Sciatic nerve (tissue), 2 donors: ENCODE measurements at regions not wholly inside any gene's neighbourhood (a gene's known extent, or its start where the extent isn't known, plus 50 kb on each side); places are given as distances from the start of the nearest gene placed in this dataset.
A peak's percentile ranks its signal among the peaks of the same experiment; 100 is the strongest.
"Not testable (repeated sequence)": the region's sequence is repeated elsewhere in the genome, so short reads cannot be mapped to it uniquely, and the experiment has no call there.

Source experiments
- ATAC-seq: fragments of 200-7000 bp; cut with Tn5 transposase; one replicate; pipeline ENCODE4 v1.9.1; 2020; ENCODE audit warnings: mild to moderate bottlenecking, moderate library complexity
- DNase-seq: peaks from one replicate; pipeline ENCODE4 v3.0.0-alpha.2; 2020; ENCODE audit warnings: low spot score
- intact Hi-C: fragments of 100-400 bp; cut with DNase I; formaldehyde crosslinking; loops from one replicate; pipeline ENCODE4 v1.14.2; 2022
- donor health status: DM: no; HTN: no; CAD: no.
- donor health status: DM: no; HTN: no; CAD: no.

DNA sequence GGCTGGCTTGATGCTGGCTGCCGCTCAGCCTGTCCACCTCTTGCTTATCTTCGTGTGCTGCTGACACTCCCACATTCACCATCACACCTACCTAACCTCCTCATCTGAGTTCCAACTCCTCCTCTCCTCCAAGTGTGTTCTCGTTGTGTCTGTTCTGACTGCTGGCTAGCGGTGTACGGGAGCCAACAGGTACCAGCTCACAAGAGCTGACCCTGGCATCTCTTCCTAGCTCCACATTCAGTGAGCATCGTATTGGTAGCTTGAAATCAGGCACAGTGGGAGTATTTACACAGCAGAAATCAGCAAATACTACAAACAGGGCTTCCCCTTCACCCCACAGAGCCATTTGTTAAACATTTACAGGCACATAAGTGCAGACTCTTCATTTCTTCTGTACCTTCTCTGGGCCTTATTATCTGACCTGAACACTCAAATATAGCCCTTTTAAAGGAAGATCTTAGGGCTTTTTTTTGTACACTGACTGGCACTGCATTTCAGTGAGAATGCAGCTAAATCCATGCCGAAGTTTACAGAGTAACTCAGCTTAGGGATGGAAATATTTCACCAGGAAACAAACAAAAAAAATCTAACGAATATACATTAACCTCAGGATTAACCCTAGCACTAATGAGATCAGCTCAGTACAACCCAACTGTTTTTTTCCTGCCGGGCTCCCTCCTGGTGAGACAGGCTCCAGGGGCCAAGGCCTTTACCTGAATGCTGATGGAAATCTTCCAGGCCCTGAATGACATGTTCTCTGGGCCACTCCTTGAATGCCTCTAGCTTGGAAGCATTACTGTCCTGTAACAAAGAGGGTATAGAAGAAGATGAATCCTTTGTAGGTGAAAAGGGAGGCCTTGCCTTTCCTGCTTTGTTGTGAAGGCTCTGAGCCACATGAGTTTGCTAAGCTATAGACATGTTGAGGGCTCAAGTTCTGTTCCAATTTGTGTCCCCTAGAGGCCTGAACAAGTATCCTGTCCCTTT lies 150.5 kb upstream of the LPP start:
- DNase-seq (no peak), ATAC-seq (no peak)
- intact Hi-C loops, result no loop called here

DNA sequence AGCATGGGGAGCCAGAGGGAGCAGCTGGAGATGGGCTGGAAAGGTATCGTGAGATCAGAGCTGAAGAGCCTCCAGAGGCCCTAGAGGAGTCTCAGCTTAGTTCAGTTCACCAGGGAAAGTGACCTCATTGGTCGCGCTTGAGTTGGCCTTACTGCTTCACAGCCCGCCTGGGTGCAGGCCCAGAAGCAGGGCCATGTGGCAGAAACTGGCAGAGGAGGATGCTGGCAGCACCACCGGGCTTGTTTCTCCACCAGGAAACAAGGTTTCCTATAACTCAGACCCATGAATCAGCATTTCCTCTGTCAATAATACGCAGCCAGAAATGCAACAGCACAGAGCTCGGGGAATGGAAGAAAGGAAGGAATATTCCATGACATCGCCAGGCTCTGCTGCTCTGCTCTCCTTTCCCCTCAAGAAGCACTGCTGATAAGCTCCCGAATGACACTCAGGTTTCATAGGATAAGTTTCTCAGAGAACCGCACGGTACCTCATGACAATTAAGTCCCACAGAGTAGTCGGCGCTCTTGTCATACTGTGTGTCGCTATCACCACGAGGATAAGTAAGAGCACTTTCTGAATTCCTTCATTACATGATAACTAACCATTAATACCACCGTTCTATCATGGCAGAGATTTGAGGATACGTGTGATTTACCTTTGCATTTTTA lies 147.1 kb upstream of the LPP start:
- ATAC-seq, result no peak
- no peak for DNase-seq
- intact Hi-C loops, result no loop called here

DNA sequence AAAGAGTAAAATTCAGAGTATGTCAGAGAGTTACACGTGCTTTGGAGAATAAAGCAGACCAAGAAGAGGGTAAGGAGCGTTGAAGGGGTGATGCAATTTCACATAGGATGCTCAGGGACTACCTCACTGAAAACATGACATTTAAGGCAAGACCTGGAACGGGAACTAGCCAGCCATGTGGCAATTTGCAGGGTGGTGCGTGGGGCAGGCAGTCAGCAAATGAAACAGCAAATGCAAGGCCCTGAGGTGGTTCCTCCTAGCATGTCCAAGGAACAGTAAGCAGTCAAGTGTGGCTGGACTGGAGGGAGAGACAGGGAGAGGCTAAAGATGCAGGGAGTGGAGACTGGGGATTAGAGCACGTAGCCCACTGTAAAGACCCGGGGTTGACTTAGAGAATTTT lies 146.1 kb upstream of the LPP start:
- no peak for ATAC-seq
- DNase-seq, result no peak
- intact Hi-C loops, result no loop called here

DNA sequence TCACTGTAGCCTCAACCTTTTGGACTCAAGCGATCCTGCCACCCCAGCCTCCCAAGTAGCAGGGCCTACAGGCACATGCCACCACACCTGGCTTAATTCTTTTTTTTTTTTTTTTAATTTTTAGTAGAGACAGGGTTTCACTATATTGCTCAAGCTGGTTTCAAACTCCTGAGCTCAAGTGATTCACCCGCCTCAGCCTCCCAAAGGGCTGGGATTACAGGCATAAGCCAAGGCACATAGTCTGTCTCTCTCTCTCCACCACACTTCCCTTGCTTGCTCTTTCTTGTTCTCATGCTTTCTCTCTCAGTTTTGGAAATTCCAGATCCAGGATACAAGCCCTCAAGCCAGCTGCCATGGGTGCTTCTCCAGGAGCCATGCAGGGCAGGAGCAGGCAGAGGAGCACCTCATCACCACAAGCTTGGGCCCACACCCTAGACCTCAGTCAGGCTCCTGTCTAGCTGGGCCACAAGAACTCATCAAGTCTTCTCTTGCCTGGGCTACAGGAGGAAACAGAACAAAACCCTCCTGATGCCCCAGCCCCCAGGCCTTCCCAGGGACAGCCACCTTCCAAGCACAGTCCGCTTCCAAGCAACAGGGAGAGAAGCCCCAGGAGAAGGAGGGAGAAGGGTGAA lies 145.3 kb upstream of the LPP start:
- DNase-seq (no peak), ATAC-seq (no peak)
- intact Hi-C loops, result no loop called here

DNA sequence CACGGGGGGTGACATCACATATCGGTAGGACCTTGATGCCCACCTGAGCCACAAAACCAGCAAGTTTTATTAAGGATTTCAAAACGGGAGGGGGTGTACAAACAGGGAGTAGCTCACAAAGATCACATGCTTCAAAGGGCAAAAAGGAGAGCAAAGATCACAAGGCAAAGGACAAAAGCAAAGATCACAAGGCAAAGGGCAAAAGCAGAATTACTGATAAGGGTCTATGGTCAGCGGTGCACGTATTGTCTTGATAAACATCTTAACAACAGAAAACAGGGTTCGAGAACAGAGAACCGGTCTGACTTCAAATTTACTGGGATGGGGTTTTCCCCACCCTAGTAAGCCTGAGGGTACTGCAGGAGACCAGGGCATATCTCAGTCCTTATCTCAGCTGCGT lies 143.5 kb upstream of the LPP start:
- intact Hi-C loops, result no loop called here
- no peak for ATAC-seq

DNA sequence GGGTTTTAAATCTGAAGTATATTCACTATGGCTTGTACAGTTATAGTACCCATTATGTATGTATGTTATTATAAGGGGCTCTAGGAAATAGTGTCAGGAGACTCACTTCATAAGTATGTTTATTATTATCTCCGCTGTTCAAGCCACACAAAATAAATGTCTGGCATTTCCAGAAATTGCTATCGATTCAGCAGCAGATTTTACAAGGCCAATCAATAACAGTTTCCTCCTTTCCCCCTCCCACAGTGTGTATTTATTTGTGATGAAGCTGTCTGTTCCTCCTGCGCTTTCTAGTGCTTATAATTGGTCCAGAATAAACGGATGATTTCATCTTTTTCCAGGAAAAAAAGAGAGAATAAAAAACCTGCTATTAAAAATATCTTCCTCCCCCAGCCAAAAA lies 134.2 kb upstream of the LPP start:
- ATAC-seq (peak; percentile 49), DNase-seq (no peak)
- intact Hi-C loops, result no loop called here

More for the DNA sequence above, 143.5 kb upstream of the LPP start:
- no peak for DNase-seq

DNA sequence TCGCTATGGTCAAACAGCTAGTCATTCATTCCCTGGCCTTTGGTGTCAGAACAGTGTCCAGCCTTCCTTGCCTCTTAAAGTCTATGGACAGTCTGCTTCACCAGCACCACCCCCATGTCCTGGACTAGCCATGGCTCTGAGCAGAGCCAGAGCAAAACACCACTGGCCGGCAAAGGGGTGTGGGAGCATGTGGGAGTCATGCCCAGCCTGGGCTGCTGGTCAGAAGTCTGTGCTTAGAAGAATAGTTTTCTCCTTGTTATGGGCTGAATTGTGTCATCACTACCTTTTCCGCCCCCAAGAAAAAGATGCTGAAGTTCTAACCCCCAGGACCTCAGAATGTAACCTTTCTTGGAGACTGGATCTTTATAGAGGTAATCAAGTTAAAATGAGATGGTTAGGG lies 132.9 kb upstream of the LPP start:
- intact Hi-C loops, result no loop called here
- ATAC-seq (peak; percentile 85), DNase-seq (no peak)

DNA sequence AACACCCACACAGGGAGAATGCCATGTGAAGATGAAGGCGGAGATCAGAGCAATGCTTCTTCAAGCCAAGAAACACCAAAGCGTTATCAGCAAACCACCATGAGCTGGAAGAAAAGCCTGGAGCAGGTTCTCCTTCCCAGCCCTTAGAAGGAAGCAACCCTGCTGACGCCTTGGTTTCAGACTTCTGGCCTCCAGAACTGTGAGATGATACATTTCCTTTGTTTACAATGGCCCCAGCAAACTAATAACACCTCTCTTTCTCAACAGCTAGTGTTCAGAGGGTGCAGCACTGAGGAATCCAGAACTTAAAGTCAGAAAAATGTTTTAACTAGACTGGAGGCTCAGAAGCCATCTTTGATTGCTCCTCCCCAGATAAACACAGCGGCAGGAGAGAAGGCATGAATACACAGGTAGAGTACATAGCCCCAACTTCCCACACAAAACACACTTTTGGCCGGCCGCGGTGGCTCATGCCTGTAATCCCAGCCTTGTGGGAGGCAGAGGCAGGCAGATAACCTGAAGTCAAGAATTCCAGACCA lies 132.4 kb upstream of the LPP start:
- DNase-seq (no peak), ATAC-seq (peak; percentile 89)
- intact Hi-C loops, result no loop called here

DNA sequence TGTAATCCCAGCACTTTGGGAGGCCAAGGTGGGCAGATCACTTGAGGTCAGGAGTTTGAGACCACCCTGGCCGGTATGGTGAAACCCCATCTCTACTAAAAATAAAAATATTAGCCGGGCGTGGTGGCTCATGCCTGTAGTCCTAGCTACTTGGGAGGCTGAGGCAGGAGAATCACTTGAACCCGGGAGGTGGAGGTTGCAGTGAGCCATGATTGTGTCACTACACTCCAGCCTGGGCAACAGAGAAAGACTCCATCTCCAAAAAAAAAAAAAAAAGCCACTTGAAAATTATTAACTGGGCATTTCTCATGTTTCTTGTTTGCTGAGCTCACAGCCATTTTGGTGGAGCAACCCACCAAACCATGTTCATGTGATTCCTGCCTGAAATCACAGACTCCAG lies 131.1 kb upstream of the LPP start:
- intact Hi-C loops, DNase-seq: not testable (repeated sequence)

DNA sequence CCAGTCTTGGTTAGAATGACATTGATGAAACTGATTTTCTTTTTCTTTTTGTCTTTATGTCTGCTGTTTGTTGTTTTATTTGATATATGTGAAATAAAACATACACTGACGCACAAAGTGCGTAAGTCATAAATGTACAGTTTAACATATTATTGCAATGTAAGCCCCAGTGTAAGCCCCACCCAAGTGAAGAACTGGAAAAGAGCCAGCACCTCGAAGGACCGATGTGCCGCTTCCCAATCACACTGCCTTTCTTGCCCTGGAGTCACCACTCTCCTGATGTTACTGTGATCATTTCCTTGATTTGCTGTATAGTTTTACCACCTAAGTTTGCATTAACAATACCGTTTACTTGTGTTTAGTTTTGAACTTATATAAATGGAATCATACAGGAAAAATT lies 128.4 kb upstream of the LPP start:
- intact Hi-C loops, result no loop called here
- ATAC-seq, result no peak
- DNase-seq, result no peak

More for the DNA sequence above, 131.1 kb upstream of the LPP start:
- not testable (repeated sequence) for ATAC-seq

DNA sequence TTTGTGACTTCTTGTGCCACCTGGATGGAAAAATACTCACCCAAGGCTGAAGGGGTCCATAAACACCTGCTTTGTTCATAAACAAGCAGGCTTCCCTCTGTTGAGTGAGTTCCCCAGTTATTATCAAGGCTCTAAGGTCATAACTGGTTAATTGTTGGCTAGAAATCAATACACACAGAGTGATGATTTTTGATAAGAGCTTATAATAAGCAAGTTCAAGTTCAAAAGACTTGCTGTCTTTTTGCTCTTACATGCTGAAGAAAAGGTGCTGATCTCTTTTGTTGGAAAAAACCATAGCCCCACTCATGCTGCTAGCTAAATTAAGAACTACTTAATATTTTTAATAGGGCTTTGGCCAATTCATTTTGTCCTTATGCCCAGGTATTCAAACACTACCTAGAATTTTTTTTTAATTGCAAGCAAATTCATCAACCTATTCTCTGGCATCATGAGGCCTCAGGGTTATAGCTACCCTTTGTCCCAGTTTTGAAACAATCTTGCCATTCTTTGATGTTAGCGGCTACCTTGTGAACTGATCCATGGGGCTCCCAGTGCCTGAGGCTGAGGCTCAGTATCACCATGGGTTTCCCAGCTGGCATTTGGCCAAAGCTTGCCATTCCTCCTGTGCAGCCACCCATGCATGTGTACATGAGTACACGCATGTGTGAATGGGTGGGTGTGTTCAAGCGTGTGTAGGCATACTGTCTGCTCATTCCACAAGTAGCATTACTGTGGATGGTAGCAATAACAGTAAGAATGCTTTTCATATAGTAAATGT lies 127.6 kb upstream of the LPP start:
- DNase-seq (no peak), ATAC-seq (no peak)
- intact Hi-C loops, result no loop called here

DNA sequence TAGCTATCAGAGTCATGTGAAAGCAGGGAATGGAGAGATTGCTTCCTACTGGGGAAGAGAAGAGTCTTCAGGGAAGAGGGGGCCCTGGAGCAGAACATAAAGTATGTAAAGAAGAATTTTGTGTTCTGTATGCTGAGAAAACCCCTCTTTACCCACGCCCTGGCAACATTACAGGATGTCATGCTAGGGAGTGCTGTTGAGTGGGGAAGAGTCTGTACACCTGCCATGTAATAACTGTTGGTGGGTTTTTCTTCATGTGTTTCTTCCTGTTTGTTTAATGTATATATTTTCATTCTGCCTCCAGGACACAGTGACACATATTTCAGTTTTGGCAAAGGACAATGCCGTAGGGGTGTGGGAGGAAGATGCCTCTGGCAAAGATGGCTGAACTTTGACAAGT lies 122.8 kb upstream of the LPP start:
- no peak for ATAC-seq
- no peak for DNase-seq
- intact Hi-C loops, result no loop called here

DNA sequence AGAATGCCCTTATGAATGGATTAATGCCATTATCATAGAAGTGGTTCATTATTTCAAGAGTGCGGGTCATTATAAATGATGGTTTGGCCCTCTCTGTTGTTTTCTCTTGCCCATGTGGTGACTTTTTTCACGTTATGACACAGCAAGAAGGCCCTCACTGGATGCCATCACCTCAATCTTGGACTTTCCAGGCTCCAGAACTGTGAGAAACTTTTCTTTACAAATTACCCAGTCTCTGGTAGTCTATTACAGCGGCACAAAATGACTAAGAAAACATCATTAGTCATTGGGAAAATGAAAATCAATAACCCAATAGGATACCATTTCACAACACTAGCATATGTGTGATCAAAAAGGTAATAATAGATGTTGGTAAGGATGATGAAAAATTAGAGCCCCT lies 119.0 kb upstream of the LPP start:
- no peak for DNase-seq
- no peak for ATAC-seq
- intact Hi-C loops, result no loop called here

DNA sequence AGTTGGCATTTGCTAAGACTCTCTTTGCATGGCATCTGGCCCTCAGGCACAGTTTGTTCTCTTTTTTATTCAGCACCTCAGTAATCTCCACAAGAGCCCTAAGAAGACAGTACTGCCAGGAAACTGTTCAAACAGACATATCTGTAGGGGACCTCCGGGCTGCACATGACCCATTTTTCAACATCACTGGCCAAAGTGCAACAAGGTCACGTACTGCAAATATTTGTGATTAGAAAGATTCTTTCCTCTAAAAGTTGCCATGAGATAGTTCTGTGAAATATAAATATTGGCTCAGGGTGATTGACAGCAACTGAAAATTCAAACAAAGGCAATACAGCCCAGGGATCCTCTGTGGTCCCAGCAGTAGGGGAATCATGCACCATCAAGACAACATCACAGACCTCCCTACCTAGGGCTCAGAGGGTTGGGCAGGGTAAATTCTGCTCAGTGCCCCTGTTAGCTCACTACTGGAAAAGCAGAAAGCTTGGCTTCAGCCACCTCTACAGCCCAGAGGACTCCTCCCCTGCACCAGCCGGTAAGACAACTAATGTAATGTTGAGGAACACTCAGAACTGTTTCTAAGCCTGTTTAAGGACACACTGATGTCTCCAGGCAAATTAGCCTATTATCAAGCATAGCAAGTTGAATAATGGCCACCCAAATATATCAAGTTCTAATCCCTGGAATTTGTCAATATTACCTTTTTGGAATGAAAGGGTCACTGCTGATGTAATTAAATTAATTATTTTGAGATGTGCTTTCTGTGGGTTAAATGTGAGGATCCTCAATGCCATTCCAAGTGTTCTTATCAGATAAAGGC lies 117.4 kb upstream of the LPP start:
- DNase-seq (no peak), ATAC-seq (peak; percentile 50)
- intact Hi-C loops, result no loop called here

DNA sequence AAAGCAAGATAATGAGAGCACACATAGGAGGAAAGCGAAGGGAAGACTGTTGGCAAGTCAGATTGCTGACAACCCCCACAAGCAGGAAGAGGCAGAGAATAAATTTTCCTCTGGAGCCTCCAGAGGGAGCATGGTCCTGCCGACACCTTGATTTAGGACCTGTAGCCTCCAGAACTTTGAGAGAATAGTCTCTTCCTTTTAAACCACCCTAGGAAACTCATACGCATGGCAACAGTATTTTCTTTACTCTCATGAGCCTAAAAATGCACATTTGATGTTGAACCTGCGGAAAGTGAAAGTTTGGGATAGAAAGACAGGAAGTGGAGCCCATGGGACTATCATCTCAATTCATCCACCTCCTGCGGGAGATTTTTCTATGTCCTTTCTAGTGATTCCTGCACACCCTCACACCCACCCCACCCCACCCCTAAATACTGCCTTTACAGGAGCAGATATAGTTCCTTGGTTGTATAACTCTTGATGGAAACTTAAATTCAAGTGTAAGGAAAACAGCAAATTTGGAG lies 116.7 kb upstream of the LPP start:
- intact Hi-C loops, result no loop called here
- ATAC-seq (peak; percentile 82), DNase-seq (no peak)

DNA sequence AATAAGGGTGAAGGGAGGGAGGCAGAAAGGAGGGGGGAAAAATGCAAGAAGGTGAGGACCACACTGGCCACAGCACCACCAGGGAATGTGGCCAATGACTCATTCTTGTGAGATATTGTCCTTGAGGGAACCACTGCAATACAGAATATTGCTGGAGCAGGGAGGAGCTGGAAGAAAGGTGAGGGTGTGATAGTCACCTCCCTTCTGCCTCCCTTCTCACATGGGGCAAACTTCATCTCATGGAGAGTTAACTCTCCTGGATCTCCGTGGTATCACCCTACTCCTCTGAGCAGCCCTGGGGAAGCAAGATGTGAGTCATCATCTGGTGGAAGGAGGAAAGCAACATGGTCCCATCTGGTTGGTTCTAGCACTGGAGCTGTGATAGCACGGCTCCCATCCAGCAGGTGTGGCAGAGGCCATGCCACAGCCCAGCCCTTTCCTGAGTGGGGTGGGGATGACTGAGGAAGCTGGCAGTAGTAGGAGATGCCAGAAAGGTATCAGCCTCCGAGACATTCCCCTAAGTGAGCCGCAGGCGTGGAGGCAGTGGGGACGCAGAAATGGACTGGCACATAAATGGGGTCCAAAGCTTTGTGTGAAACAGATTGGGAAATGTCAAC lies 115.9 kb upstream of the LPP start:
- DNase-seq (no peak), ATAC-seq (no peak)
- intact Hi-C loops, result no loop called here

DNA sequence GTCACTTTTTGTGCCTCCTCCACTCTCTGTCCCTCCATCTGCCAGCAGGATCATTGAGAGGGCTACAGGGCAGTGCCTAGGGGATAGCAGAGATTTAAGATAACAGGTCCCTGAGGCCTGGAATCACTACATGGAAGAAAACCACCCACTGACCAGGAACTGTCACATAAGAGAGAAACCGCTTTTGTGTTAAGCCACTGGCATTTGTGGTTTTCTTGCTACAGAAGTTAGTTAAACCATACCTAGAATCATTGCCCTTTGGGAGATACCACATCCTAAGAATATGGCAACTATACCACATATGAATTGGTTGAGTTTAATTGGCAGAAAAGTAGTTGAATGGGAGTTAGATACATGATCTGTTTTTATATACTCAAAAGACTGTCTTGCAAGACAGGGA lies 112.8 kb upstream of the LPP start:
- DNase-seq (no peak), ATAC-seq (no peak)
- intact Hi-C loops, result no loop called here

DNA sequence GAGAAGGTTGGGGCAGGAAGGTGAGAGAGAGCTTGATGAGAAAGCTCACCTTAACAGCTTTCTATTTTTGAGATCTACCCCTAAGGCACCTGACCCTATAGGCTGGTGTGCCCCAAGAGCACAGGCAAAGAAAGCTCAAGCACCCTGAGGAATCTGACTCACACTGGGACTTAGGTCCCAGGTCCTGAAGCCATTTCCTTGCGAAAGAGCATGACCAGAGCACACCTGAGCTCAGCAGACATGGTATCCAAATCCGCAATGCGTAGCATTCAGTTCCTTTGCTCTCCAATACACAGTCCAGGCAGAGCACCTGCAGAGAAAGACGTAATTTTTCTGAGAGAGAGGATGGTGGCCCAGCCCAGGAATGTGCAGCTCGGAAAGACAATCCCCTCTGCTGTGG lies 112.1 kb upstream of the LPP start:
- intact Hi-C loops, result no loop called here
- DNase-seq, result no peak
- ATAC-seq, result no peak
